ENCODE measurements at regions not wholly inside any gene's neighbourhood (a gene's known extent, or its start where the extent isn't known, plus 50 kb on each side); places are given as distances from the start of the nearest gene placed in this dataset.

DNA sequence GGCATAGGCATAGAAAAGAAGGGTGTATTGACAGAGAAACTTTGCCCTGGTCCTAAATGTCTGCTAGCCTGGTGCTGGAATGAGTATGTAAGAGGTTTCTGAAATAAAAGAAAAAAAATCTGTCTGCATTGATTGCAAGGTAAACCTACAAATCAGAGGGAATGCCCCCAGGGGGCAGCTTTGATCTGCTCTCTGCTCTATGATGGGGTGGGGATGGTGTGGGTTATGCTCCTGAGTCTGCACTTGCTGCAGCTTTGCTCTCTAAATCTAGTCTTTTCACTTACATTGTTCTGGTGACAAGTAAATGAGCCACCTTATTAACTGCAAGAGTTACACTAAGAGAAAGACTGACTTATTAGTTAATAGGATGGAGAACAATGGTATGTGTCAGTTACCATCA lies 468.4 kb upstream of the STXBP6 start:
- H3K27ac Mint-ChIP-seq, result no peak overlapping the region
- no peaks in the 10 kb centered on the region for H3K27me3 Mint-ChIP-seq (ENCODE audit: low read depth in 2 of 2)
- no peaks in the 10 kb centered on the region for H3K36me3 Mint-ChIP-seq
- ATAC-seq (no peak), DNase-seq (no peak)
- H3K4me3 ChIP-seq (ENCODE audit: low read length), result no peak overlapping the region
- TF ChIP-seq, protein P1, sequence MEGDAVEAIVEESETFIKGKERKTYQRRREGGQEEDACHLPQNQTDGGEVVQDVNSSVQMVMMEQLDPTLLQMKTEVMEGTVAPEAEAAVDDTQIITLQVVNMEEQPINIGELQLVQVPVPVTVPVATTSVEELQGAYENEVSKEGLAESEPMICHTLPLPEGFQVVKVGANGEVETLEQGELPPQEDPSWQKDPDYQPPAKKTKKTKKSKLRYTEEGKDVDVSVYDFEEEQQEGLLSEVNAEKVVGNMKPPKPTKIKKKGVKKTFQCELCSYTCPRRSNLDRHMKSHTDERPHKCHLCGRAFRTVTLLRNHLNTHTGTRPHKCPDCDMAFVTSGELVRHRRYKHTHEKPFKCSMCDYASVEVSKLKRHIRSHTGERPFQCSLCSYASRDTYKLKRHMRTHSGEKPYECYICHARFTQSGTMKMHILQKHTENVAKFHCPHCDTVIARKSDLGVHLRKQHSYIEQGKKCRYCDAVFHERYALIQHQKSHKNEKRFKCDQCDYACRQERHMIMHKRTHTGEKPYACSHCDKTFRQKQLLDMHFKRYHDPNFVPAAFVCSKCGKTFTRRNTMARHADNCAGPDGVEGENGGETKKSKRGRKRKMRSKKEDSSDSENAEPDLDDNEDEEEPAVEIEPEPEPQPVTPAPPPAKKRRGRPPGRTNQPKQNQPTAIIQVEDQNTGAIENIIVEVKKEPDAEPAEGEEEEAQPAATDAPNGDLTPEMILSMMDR (IDR thresholded peaks at IDR 0.05), result no peak
- no peaks in the 10 kb centered on the region for H3K4me1 Mint-ChIP-seq
- no peaks in the 10 kb centered on the region for H3K4me1 ChIP-seq (ENCODE audit: control insufficient read depth, insufficient read depth, low read length)
- H3K9me3 Mint-ChIP-seq, result peaks cover 2% of the 10 kb centered on the region in 2 donors
- no peak overlapping the region for H3K27ac ChIP-seq (ENCODE audit: low read length)
- H3K36me3 ChIP-seq (ENCODE audit: control insufficient read depth, insufficient read depth, low read length), result no peaks in the 10 kb centered on the region
- H3K27me3 ChIP-seq (ENCODE audit: control insufficient read depth, insufficient read depth, low read length), result no peaks in the 10 kb centered on the region
- H3K9me3 ChIP-seq (ENCODE audit: control insufficient read depth, insufficient read depth, low read length), result no peaks in the 10 kb centered on the region
- H3K4me3 Mint-ChIP-seq, result no peak overlapping the region
- intact Hi-C loops (cut with micrococcal nuclease), result no loop called here

DNA sequence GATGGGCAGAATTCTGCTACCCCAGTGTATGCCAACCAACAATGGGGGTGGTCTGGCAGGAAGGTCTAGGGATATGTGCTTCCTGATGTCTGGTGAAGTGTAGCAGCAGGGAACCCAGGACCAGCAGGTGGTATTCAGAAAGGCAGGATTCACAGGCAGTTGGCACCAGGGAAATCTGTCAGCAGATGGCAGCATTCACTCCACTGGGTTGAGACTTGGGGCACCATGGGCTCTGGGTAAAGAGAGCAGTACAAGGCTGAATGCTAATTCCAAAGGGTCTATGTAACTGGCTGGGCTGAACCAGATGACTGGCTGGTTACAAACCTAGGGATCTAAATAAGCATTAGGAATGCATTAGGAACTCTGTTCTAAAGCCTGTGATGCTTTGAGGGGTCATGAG lies 466.9 kb upstream of the STXBP6 start:
- H3K27ac Mint-ChIP-seq, result no peak overlapping the region
- Histone ChIP-seq H3K27me3 (ENCODE audit: control insufficient read depth, insufficient read depth, low read length) (no peaks in the 10 kb centered on the region), H3K9me3 (ENCODE audit: control insufficient read depth, insufficient read depth, low read length) (no peaks in the 10 kb centered on the region), H3K4me1 (ENCODE audit: control insufficient read depth, insufficient read depth, low read length) (no peaks in the 10 kb centered on the region), H3K36me3 (ENCODE audit: control insufficient read depth, insufficient read depth, low read length) (no peaks in the 10 kb centered on the region), H3K27ac (ENCODE audit: low read length) (no peak overlapping the region), H3K4me3 (ENCODE audit: low read length) (no peak overlapping the region)
- peaks cover 4 to 11% of the 10 kb centered on the region in 2 donors for H3K9me3 Mint-ChIP-seq
- H3K36me3 Mint-ChIP-seq, result no peaks in the 10 kb centered on the region
- TF ChIP-seq, protein P1 (IDR thresholded peaks at IDR 0.05), result no peak
- intact Hi-C loops (cut with micrococcal nuclease), result no loop called here
- ATAC-seq, result no peak
- H3K4me1 Mint-ChIP-seq, result no peaks in the 10 kb centered on the region
- H3K27me3 Mint-ChIP-seq (ENCODE audit: low read depth in 2 of 2), result no peaks in the 10 kb centered on the region
- H3K4me3 Mint-ChIP-seq, result no peak overlapping the region
- no peak for DNase-seq

DNA sequence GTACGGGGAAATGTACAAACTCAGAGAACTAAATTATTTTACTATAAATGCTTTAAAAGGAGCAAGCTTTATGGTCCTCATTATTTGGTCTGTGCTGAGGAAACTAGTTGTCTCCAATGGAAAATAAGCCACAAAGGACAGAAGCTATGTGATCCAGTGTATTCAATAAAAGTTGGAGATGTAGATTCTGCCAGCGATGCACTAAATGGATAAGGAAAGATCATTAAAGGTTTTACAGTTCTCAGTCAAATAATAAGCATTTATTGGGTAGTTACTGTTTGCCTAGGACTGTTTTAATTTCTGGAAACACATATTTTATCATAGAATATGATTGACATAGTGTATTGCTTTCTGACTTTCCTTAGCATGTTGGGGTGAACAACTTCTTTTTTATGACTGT lies 458.9 kb upstream of the STXBP6 start:
- intact Hi-C loops (cut with micrococcal nuclease), result no loop called here
- H3K4me1 ChIP-seq (ENCODE audit: control insufficient read depth, insufficient read depth, low read length), result no peaks in the 10 kb centered on the region
- no peak for DNase-seq
- peaks cover 10 to 15% of the 10 kb centered on the region in 2 donors for H3K9me3 Mint-ChIP-seq
- H3K4me3 ChIP-seq (ENCODE audit: low read length), result no peak overlapping the region
- no peak overlapping the region for H3K4me3 Mint-ChIP-seq
- no peaks in the 10 kb centered on the region for H3K9me3 ChIP-seq (ENCODE audit: control insufficient read depth, insufficient read depth, low read length)
- 60% methylated on average over 1 of the region's 2 CpGs for WGBS (ENCODE audit: insufficient coverage)
- no peak overlapping the region for H3K27ac Mint-ChIP-seq
- TF ChIP-seq, protein P1 (IDR thresholded peaks at IDR 0.05), result no peak
- H3K36me3 ChIP-seq (ENCODE audit: control insufficient read depth, insufficient read depth, low read length), result no peaks in the 10 kb centered on the region
- H3K27ac ChIP-seq (ENCODE audit: low read length), result no peak overlapping the region
- H3K27me3 Mint-ChIP-seq (ENCODE audit: low read depth in 2 of 2), result peaks cover 0 to 2% of the 10 kb centered on the region in 2 donors
- no peaks in the 10 kb centered on the region for H3K4me1 Mint-ChIP-seq
- no peaks in the 10 kb centered on the region for H3K36me3 Mint-ChIP-seq
- ATAC-seq, result no peak
- no peaks in the 10 kb centered on the region for H3K27me3 ChIP-seq (ENCODE audit: control insufficient read depth, insufficient read depth, low read length)

DNA sequence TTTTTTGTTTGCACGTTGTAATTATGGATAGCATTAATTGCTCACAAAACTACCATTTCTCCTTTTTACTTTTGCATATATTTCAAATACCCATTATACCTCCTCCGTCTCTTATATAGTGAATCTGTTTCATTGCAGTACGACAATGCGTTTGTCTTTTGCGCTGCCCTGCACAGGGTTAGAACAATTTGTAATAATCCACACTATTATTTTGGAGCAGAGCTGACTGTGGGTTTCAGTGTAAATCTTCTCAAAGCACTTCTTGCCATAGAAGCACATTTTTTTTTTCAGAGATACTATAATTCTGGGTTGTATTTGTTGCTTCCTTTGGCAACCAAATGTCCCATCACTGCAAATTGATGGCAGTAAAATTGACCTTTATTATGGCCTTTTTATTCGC lies 451.8 kb upstream of the STXBP6 start:
- intact Hi-C loops (cut with micrococcal nuclease), result no loop called here
- H3K4me1 ChIP-seq (ENCODE audit: control insufficient read depth, insufficient read depth, low read length), result no peaks in the 10 kb centered on the region
- Mint-ChIP-seq H3K4me3 (no peak overlapping the region), H3K9me3 (peaks cover 0 to 5% of the 10 kb centered on the region in 2 donors), H3K36me3 (no peaks in the 10 kb centered on the region), H3K27me3 (ENCODE audit: low read depth in 2 of 2) (peaks cover 0 to 5% of the 10 kb centered on the region in 2 donors), H3K4me1 (no peaks in the 10 kb centered on the region), H3K27ac (no peak overlapping the region)
- no peaks in the 10 kb centered on the region for H3K9me3 ChIP-seq (ENCODE audit: control insufficient read depth, insufficient read depth, low read length)
- H3K27ac ChIP-seq (ENCODE audit: low read length), result no peak overlapping the region
- no peak overlapping the region for H3K4me3 ChIP-seq (ENCODE audit: low read length)
- TF ChIP-seq, protein P1 (IDR thresholded peaks at IDR 0.05), result no peak
- 95% methylated on average over 4 of the region's 6 CpGs for WGBS (ENCODE audit: insufficient coverage)
- H3K36me3 ChIP-seq (ENCODE audit: control insufficient read depth, insufficient read depth, low read length), result no peaks in the 10 kb centered on the region
- DNase-seq (no peak), ATAC-seq (no peak)
- no peaks in the 10 kb centered on the region for H3K27me3 ChIP-seq (ENCODE audit: control insufficient read depth, insufficient read depth, low read length)

Measured in natural killer cell (primary cell).